A549 (cell line): ENCODE measurements at regions not wholly inside any gene's neighbourhood (a gene's known extent, or its start where the extent isn't known, plus 50 kb on each side); places are given as distances from the start of the nearest gene placed in this dataset.

Experiments
- BHLHE40 ChIP-seq: IDR thresholded peaks from 2 replicates; pipeline ENCODE4 v1.6.1; 2012; ENCODE audit warnings: low read depth, low read length, inconsistent platforms
- CTCF ChIP-seq: fragments of >200 bp; sonication (Bioruptor Twin); formaldehyde crosslinking; IDR thresholded peaks from 3 replicates; pipeline ENCODE4 v1.5.1; 2016
- ESRRA ChIP-seq: fragments of 150-350 bp; IDR thresholded peaks from 2 replicates; pipeline ENCODE4 v1.6.1; 2014; ENCODE audit warnings: mild to moderate bottlenecking, low read length, borderline replicate concordance
- HDAC2 ChIP-seq: fragments of 200-600 bp; sonication (generic); IDR thresholded peaks from 2 replicates; pipeline ENCODE4 v1.6.1; 2016
- MAX ChIP-seq: IDR thresholded peaks from 2 replicates; pipeline ENCODE4 v1.6.1; 2012
- POLR2A ChIP-seq: IDR thresholded peaks from 2 replicates; pipeline ENCODE4 v1.6.1; 2012; ENCODE audit warnings: mild to moderate bottlenecking, low read length
- REST ChIP-seq: fragments of 200-600 bp; sonication (generic); IDR thresholded peaks from 2 replicates; pipeline ENCODE4 v1.6.1; 2016; ENCODE audit warnings: antibody characterized with exemption, mild to moderate bottlenecking, moderate library complexity
- ZFP36 ChIP-seq: fragments of 450-650 bp; IDR thresholded peaks from 2 replicates; pipeline ENCODE4 v1.6.1; 2014; ENCODE audit warnings: borderline replicate concordance; ENCODE audit not compliant: partially characterized antibody

GRCh38 chr11:32024948-32025347 is 65.9 kb upstream of the RCN1 start:
- TF ChIP-seq CTCF: no peak
- no peak for TF ChIP-seq ESRRA
- no peak for TF ChIP-seq POLR2A
- no peak for TF ChIP-seq ZFP36
- TF ChIP-seq HDAC2: no peak
- no peak for TF ChIP-seq BHLHE40
- TF ChIP-seq REST: no peak
- TF ChIP-seq MAX: no peak
